ENCODE measurements at regions not wholly inside any gene's neighbourhood (a gene's known extent, or its start where the extent isn't known, plus 50 kb on each side); places are given as distances from the start of the nearest gene placed in this dataset.

DNA sequence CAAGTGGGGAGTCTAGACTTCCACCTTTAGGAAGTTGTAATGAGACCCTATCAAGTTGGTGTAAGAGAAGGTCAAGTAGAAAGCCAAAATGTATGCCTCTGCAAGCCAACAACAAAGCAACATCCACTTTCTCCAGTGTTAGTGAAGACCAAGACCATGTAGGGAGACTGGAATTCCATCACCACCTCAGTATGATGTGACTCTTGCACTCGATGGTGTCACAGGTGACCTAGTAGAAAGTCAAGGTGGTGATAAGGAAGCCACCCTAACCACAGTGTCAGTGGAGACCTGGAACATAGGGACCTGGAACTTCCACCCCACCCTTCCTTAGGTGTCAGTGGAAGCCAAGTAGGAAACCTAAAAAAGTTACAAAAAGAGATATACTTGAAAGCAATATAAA lies 278.1 kb upstream of the KCNMB2 start:
- TF ChIP-seq, protein P1, sequence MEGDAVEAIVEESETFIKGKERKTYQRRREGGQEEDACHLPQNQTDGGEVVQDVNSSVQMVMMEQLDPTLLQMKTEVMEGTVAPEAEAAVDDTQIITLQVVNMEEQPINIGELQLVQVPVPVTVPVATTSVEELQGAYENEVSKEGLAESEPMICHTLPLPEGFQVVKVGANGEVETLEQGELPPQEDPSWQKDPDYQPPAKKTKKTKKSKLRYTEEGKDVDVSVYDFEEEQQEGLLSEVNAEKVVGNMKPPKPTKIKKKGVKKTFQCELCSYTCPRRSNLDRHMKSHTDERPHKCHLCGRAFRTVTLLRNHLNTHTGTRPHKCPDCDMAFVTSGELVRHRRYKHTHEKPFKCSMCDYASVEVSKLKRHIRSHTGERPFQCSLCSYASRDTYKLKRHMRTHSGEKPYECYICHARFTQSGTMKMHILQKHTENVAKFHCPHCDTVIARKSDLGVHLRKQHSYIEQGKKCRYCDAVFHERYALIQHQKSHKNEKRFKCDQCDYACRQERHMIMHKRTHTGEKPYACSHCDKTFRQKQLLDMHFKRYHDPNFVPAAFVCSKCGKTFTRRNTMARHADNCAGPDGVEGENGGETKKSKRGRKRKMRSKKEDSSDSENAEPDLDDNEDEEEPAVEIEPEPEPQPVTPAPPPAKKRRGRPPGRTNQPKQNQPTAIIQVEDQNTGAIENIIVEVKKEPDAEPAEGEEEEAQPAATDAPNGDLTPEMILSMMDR (IDR thresholded peaks at IDR 0.05; ENCODE audit: extremely low read depth in 1 of 2, insufficient read depth in 1 of 2, low read depth in 1 of 2, low read length in 2 of 2) = no peak
- TF ChIP-seq POLR2A (IDR thresholded peaks at IDR 0.05; ENCODE audit: low read depth, low read length) = no peak
- TF ChIP-seq, protein P2, sequence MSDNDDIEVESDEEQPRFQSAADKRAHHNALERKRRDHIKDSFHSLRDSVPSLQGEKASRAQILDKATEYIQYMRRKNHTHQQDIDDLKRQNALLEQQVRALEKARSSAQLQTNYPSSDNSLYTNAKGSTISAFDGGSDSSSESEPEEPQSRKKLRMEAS (IDR thresholded peaks at IDR 0.05; ENCODE audit: insufficient read depth, insufficient read length) = no peak
- no peak for TF ChIP-seq EZH2 (IDR thresholded peaks at IDR 0.05; ENCODE audit: borderline replicate concordance, low read depth, low read length, severe bottlenecking)
- no peak for TF ChIP-seq POLR2AphosphoS5 (IDR thresholded peaks at IDR 0.05; ENCODE audit: insufficient read depth, low read depth, low read length)
- TF ChIP-seq GATA2 (IDR thresholded peaks at IDR 0.05; ENCODE audit: insufficient read depth, insufficient read length, low read depth, low read length) = no peak
- TF ChIP-seq MYC (IDR thresholded peaks at IDR 0.05; ENCODE audit: low read depth, low read length) = no peak
- TF ChIP-seq JUN (IDR thresholded peaks at IDR 0.05; ENCODE audit: borderline replicate concordance, insufficient read depth, insufficient read length, low read depth) = no peak
- no peak for TF ChIP-seq FOS (IDR thresholded peaks at IDR 0.05; ENCODE audit: borderline replicate concordance, insufficient read depth, low read length)
